GM21576 (cell line): ENCODE measurements at regions not wholly inside any gene's neighbourhood (a gene's known extent, or its start where the extent isn't known, plus 50 kb on each side); places are given as distances from the start of the nearest gene placed in this dataset.
A peak's percentile ranks its signal among the peaks of the same experiment; 100 is the strongest.
"Not testable (repeated sequence)": the region's sequence is repeated elsewhere in the genome, so short reads cannot be mapped to it uniquely, and the experiment has no call there.

Experiments used
- ATAC-seq: cut with Tn5 transposase; IDR thresholded peaks from one replicate; pipeline ENCODE4 v1.9.1; 2021; ENCODE audit warnings: mild to moderate bottlenecking, moderate library complexity; ENCODE audit not compliant: unreplicated experiment

DNA sequence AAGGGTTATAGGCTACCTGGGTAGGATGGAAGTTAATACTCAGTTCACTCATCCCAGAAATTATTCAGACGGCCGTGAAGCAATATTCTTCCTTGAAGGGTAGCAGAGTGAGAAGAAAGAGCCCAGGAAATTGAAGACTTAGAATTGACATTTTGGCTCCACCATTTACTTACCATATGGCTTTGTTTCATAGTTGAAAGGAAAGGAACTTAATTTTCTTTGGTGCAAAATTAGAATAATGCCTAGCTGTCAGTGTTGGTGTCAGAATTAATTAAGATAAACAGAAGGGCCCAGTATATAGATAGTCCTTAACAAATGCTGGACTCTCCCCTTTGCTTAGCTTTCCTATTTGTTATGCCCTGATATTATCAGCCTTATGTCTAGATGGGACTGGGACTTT is 263.2 kb downstream of the KCNJ3 start:
- ATAC-seq, result no peak

DNA sequence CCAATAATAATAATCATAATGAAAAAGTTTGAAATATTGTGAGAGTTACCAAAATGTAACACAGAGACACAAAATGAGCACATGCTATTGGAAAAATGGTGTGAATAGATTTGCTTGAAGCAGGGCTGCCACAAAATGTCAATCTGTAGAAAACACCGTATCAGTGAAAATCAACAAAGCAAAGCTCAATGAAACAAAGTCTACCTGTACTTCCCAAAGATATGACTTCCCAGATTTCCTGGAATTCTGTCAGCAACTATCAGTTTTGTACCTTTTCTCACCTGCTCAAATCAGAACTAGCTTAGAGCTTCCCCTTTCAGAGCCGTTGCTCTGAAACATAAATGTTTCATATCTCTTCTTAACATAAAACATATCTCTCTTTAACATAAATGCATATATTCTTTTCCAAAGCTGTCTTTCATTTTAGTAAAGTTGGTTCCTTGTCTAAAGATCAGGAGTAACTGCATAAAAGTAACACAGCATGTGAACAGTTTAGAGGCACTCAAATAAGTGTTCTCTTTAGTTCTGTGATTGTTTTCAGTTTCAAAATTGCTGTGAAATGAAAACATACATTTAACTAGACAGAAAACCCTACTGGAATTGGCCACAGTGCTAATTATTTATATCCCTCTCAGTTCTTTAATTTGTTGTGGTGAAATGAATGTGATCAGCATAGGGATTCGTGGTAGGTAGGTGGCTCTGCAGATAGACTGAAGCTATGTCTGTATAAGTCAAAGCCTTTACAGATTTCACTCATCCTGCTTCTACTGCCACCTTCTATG is 262.5 kb downstream of the KCNJ3 start:
- ATAC-seq, result peak; percentile 75

DNA sequence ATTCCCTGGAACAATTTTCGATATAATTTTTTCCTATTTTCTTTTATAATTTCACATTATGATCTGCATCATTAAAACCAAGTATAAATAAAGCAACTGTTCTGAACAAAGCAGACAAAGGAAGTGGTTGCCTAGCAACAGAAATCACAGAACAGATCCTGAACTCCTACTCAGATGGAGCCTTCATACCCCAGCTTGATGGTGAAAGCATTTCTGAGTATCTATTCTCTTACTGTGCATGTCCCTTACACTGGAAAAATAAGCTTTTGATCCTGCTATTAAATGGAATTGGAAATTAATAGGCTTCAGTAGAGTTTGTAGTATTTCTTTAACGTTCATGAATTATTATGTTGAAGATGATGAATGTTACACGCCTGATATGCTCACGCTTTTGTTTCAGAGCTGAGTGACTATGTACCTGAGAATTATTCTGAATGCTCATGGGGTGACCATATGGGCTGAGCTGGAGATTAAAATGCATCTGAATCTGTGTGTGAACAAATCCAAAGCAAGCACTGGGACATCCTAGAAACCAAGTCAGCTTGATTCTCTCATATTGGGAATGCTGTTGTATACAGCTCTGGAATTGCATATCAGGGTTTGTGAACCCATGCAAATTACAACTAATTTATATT is 254.0 kb downstream of the KCNJ3 start:
- ATAC-seq, result no peak

DNA sequence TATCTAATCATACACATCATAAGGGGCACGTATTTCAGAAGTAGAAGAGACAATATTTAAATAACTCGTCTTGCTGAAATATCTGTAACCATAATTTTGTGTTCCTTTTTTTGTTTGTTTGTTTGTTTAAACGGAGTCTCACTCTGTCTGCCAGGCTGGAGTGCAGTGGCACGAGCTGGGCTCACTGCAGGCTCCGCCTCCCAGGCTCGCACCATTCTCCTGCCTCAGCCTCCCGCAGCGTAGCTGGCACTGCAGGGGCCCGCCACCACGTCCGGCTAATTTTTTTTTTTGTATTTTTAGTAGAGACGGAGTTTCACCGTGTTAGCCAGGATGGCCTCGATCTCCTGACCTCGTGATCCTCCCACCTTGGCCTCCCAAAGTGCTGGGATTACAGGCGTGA is 248.9 kb downstream of the KCNJ3 start:
- ATAC-seq, result not testable (repeated sequence)

DNA sequence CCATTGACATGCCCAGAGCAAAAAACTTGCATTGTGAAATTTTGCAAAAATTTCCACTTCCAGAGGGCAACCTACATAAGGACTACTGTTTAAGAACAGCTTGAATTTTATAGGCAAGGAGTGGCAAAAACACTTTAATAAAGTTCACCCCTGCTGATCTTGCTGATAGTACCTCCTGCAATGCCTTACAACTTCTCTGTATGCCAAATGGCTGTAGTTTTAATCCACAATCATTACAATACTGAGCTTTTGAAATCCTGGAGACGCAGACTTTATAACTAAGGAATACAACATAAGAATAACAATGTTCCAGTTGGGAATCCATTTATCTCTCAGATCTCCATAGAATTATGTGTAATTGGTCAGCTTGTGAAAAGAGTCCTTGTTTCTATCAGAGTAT is 247.5 kb downstream of the KCNJ3 start:
- no peak for ATAC-seq

DNA sequence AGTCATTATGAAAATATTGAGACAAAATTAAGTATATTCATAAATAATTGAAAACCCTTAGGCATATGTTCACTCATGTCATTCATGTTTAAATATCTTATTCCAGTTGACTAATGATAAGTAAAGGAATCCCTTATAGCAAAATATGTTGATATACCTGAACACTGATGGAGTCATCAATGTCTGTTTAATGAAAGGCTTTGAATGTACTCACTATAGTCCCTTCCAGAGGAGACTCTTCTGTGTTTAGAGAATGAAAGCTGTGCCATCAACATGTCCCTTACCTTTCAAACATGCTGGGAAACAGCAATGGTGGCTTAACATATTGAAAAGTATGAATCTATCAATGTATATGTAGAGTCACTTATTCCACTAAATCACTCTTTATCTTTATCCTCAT is 242.9 kb downstream of the KCNJ3 start:
- ATAC-seq, result no peak

DNA sequence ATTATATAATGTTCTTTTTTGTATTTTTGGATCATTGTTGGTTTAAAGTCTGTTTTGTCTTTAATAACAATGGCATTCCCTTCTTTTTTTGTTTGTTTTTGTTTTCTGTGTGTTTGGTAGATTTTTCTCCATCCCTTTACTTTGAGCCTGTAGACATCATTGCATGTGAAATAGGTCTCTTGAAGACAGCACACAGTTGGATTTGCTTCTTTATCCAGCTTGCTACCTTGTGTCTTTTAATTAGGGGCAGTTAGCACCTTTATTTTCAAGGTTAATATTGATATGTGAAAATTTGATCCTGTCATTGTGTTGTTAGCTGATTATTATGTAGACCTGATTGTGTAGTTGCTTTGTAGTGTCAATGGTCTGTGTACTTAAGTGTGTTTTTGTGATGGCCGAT is 235.7 kb downstream of the KCNJ3 start:
- ATAC-seq, result no peak

DNA sequence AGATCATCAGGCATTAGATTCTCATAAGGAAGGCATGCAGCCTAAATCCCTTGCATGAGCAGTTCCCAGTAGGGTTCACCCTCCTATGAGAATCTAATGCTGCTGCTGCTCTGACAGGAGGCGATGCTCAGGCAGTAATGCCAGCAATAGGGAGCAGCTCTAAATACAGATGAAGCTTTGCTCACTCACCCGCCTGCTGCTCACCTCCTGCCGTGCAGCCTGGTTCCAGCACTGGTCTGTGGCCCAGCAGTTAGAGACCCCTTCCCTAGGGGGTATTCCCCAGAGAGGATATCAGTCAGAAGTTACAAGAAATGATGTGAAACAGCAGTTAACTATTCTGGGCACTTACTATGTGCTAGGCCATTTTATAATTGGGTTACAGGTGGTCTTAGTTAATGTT is 226.0 kb downstream of the KCNJ3 start:
- ATAC-seq, result no peak

DNA sequence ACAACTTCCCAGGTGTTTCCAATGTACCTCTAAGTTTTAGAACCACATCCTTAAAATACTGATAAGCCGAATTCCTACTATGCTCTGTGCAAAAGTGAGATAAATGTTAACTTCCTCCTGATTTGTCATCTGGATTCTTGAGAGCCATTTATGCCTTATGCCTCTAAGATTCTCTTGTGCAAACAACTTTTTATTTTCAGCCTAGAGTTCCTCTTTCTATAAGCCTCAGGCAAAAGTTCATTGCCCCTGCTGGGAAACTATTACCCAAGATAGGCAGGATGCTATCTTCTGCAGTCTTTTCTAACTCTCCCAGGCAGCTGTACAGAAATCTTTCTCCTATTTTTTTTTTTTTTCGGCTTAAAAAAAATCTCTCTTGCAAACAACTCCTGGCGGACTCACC is 216.1 kb downstream of the KCNJ3 start:
- ATAC-seq, result no peak

DNA sequence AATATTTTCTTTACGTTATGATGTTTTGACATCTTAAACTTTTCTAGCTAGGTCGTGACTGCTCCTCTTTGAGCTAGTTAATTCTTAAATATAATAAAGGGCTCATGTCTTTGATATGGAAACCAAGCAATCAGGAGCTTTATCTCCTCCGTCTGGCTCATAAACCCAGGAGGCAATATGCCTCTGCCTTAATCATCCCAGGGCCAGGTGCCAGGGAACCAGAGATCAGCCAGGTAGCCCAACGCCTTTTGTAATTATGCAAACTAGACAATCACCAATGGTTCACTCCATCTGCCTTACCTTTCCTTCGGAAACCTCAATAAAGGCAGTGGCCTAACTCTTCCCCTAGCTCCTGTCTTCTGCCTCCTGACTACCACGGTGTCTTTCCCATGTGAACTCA is 213.7 kb downstream of the KCNJ3 start:
- no peak for ATAC-seq

DNA sequence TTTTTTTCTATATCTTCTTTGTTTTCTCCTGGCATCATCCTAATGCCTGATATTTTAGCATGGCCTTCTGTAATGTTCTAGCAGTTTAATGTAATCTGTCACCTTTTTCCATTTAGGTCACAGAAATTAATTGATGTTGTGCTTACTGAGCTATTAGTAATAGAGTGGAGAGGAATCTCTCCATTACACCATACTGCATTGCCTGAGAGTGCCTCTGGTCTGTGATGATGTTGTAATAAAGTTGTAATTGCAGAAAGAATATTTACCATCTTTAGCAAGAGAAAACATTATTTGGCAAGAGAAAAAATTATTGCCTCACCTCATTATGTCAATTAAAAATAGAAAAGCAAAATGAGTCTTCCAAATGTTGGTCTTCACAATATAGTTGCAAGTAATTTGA is 213.2 kb downstream of the KCNJ3 start:
- ATAC-seq, result no peak

DNA sequence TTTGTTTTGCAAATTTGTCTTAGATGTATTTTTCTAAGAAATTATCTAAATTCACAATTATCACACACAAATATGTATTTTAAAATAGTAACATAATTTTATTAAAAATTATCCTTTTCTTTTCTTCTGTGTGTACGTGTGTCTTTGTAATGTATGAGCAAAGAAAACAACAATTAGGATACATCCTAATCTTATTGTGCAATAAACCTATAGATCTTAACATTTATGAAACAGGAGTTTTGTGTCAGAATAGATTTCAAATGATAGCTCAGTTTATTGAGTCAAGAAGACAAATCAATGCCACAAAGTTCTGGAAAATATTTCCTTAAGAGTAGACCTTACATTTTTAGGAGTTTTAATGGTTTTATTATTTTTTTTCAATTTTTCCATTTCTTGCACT is 212.2 kb downstream of the KCNJ3 start:
- no peak for ATAC-seq

DNA sequence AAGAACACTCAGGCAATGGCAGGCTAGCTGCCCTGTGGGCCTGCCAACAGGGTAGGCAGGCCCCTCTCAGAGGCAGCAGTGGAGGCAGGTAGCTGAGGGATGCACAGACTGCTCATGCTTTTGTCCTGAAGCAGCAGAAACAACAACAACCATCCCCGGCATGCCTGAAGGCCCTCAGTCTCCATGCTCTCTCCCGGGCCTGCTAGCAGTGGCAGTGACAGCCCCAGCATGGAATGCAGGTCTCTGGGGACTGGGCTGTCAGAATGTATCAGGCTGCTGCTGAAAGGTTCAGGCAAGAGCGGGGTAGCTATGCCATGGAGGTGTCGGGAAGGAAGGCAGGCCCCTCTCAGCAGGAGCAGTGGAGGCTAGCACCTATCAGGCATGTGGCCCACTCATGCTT is 209.8 kb downstream of the KCNJ3 start:
- no peak for ATAC-seq
